Activated CD4-positive, alpha-beta memory T cell treated with anti-CD3 and anti-CD28 coated beads, Interleukin-2, amount 10 ng/mL, durations not matched to agents 7 days and 5 days (primary cell): ENCODE measurements at regions not wholly inside any gene's neighbourhood (a gene's known extent, or its start where the extent isn't known, plus 50 kb on each side); places are given as distances from the start of the nearest gene placed in this dataset.

ENCODE experiments used
- CTCF ChIA-PET: fragments of 350-600 bp; sonication (Branson Sonifier 250); formaldehyde crosslinking; loops from one replicate; lab custom pipeline; 2021; ENCODE audit warnings: antibody characterized with exemption, inconsistent platforms; lab: Charles Lee
- POLR2A ChIA-PET: fragments of 350-600 bp; sonication (Branson Sonifier 250); formaldehyde crosslinking; loops from one replicate; lab custom pipeline; 2021; ENCODE audit warnings: antibody characterized with exemption; lab: Charles Lee
- DNase-seq: peaks from one replicate; pipeline ENCODE4 v3.0.0-alpha.2; 2020
- H3K27ac Mint-ChIP-seq: one replicate; pipeline ENCODE4 v1.8.0; 2021; ENCODE audit warnings: mild to moderate bottlenecking, mixed read lengths
- H3K27me3 Mint-ChIP-seq: one replicate; pipeline ENCODE4 v1.8.0; 2021; ENCODE audit warnings: mixed read lengths
- H3K36me3 Mint-ChIP-seq: one replicate; pipeline ENCODE4 v1.8.0; 2021; ENCODE audit warnings: low read depth, mixed read lengths
- H3K4me1 Mint-ChIP-seq: one replicate; pipeline ENCODE4 v1.8.0; 2021; ENCODE audit warnings: mixed read lengths
- H3K4me3 Mint-ChIP-seq: one replicate; pipeline ENCODE4 v1.8.0; 2021; ENCODE audit warnings: mild to moderate bottlenecking, mixed read lengths
- H3K9me3 Mint-ChIP-seq: one replicate; pipeline ENCODE4 v1.8.0; 2021; ENCODE audit warnings: mixed read lengths

GRCh38 chr6:137816688-137817618 is 50.1 kb upstream of the TNFAIP3 start:
- Mint-ChIP-seq H3K36me3 (peaks cover 4% of the 10 kb centered on the region), H3K4me1 (peaks cover 55% of the 10 kb centered on the region), H3K27me3 (no peaks in the 10 kb centered on the region), H3K27ac (no peak overlapping the region), H3K4me3 (no peak overlapping the region), H3K9me3 (no peaks in the 10 kb centered on the region)
- ChIA-PET CTCF (interaction anchor here (1.1 kb wide), 1 partner anchor 17 kb away, joined by 3 read pairs; no protein-coding TSS in a partner anchor), POLR2A (interaction anchor here (0.8 kb wide), 1 partner anchor 50 kb away, joined by 3 read pairs; the partner anchor contains the start of gene TNFAIP3)
- DNase-seq, result no peak
